Neural cell (in vitro differentiated cells): ENCODE measurements at regions not wholly inside any gene's neighbourhood (a gene's known extent, or its start where the extent isn't known, plus 50 kb on each side); places are given as distances from the start of the nearest gene placed in this dataset.

Experiments
- EP300 ChIP-seq: fragments of 450-650 bp; conservative IDR thresholded peaks from 2 replicates; pipeline ENCODE4 v1.6.1; 2014; ENCODE audit warnings: antibody characterized with exemption, mild to moderate bottlenecking, moderate library complexity; ENCODE audit not compliant: poor library complexity, severe bottlenecking
- EZH2 ChIP-seq: fragments of 200-600, 300-800 bp; shearing (Covaris generic), sonication (generic); IDR thresholded peaks from 2 replicates; pipeline ENCODE4 v1.6.1; 2014; ENCODE audit warnings: antibody characterized with exemption, low read length, borderline replicate concordance, mild to moderate bottlenecking; ENCODE audit not compliant: insufficient read depth, poor library complexity, severe bottlenecking

DNA sequence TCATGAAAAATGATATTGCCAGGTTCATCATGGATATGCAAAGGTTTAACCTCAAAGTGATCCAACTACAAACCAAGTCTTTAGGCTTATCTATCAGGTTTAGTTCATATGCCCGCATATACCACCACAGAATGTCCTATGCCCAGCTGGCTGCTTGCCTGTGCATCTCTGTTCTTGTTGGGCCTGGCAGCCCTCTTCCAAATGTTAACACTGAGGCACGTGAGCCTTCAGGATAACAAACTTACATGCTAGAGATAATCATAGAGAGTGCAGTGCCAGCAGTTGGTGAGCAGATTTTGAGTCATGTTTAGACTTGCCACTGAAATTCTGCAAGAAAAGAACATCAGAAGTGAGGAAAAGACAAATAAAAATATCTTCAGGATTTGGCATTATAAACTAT, 607.9 kb upstream of the TMPRSS15 start:
- TF ChIP-seq EP300 (no peak), EZH2 (no peak)
